H1 (cell line): ENCODE measurements at regions not wholly inside any gene's neighbourhood (a gene's known extent, or its start where the extent isn't known, plus 50 kb on each side); places are given as distances from the start of the nearest gene placed in this dataset.

ENCODE experiments used
- CTCF ChIA-PET: fragments of 300-600 bp; sonication (Branson Sonifier 250); formaldehyde crosslinking; loops from one replicate; lab custom pipeline; 2021; ENCODE audit not compliant: partially characterized antibody; lab: Charles Lee
- POLR2A ChIA-PET: fragments of 300-600 bp; sonication (Branson Sonifier 250); formaldehyde crosslinking; loops from one replicate; lab custom pipeline; 2021; ENCODE audit warnings: inconsistent platforms; ENCODE audit not compliant: partially characterized antibody; lab: Charles Lee
- DNase-seq, 2 experiments: peaks; one replicate each; pipeline versions ENCODE4 v3.0.0 to v3.0.0-alpha.2; 2010 to 2022; ENCODE audit warnings: low spot score in 2 of 2, low read depth in 1 of 2, mixed read lengths in 1 of 2
- FAIRE-seq: peaks from 2 replicates; lab custom pipeline; 2011; peaks lifted over from hg19 to GRCh38; lab: Jason Lieb, UNC
- H2AFZ ChIP-seq: 2 replicates; pipeline ENCODE4 v1.8.1; 2012; ENCODE audit warnings: low read length, inconsistent platforms
- H2AK5ac ChIP-seq: 2 replicates; pipeline ENCODE4 v1.6.1; 2013; ENCODE audit warnings: low read depth, low read length
- H2BK120ac ChIP-seq: replicated peaks from 2 replicates; pipeline ENCODE3; 2013; ENCODE audit warnings: low read depth, low read length, inconsistent platforms
- H2BK12ac ChIP-seq: 2 replicates; pipeline ENCODE4 v1.6.1; 2013; ENCODE audit warnings: low read depth, low read length
- H2BK15ac ChIP-seq: 2 replicates; pipeline ENCODE4 v1.6.1; 2013; ENCODE audit warnings: low read length
- H2BK20ac ChIP-seq: 2 replicates; pipeline ENCODE4 v1.6.1; 2013; ENCODE audit warnings: low read length
- H2BK5ac ChIP-seq: 2 replicates; pipeline ENCODE4 v1.6.1; 2013; ENCODE audit warnings: low read depth, low read length
- H3K14ac ChIP-seq: 2 replicates; pipeline ENCODE4 v1.6.1; 2013; ENCODE audit warnings: inconsistent platforms; ENCODE audit not compliant: insufficient read length
- H3K18ac ChIP-seq: 2 replicates; pipeline ENCODE4 v1.6.1; 2013; ENCODE audit warnings: low read length; ENCODE audit errors: extremely low read depth
- H3K23ac ChIP-seq: 2 replicates; pipeline ENCODE4 v1.6.1; 2013; ENCODE audit warnings: inconsistent platforms; ENCODE audit not compliant: insufficient read length
- H3K23me2 ChIP-seq: 2 replicates; pipeline ENCODE4 v1.6.1; 2013; ENCODE audit warnings: low read depth, low read length
- H3K27ac ChIP-seq: 2 replicates; pipeline ENCODE4 v1.6.1; 2011; ENCODE audit warnings: low read depth, low read length, inconsistent platforms
- H3K27me3 ChIP-seq, 4 experiments: replicated peaks in 1 of 4; 1 replicate in 1 of 4; 2 replicates in 3 of 4; pipeline versions ENCODE4 v1.6.1 to v1.8.1; 2011 to 2013; ENCODE audit warnings: low read length in 3 of 4, mild to moderate bottlenecking in 3 of 4, inconsistent platforms in 2 of 4, mixed read lengths in 2 of 4, moderate library complexity in 1 of 4; ENCODE audit not compliant: control insufficient read depth in 3 of 4, insufficient read depth in 3 of 4; ENCODE audit errors: extremely low read depth in 1 of 4
- H3K36me3 ChIP-seq, 4 experiments: 2 replicates each; pipeline versions ENCODE4 v1.6.1 to v1.8.1; 2011 to 2013; ENCODE audit warnings: mild to moderate bottlenecking in 4 of 4, low read length in 3 of 4, moderate library complexity in 2 of 4, control low read depth in 1 of 4, inconsistent platforms in 1 of 4; ENCODE audit not compliant: insufficient read depth in 4 of 4, control insufficient read depth in 2 of 4
- H3K4ac ChIP-seq: replicated peaks from 2 replicates; pipeline ENCODE3; 2013; ENCODE audit warnings: low read length, low read depth, mixed read lengths, inconsistent platforms; ENCODE audit not compliant: insufficient read length
- H3K4me1 ChIP-seq, 4 experiments: replicated peaks in 1 of 4; 1 replicate in 1 of 4; 2 replicates in 3 of 4; pipeline versions ENCODE4 v1.6.1 to v1.8.1; 2011 to 2013; ENCODE audit warnings: low read length in 3 of 4, inconsistent platforms in 2 of 4, mixed read lengths in 1 of 4; ENCODE audit not compliant: insufficient read depth in 4 of 4, control insufficient read depth in 3 of 4
- H3K4me2 ChIP-seq, 2 experiments: 2 replicates each; pipeline versions ENCODE4 v1.6.1 to v1.8.1; 2011 to 2013; ENCODE audit warnings: low read depth in 2 of 2, low read length in 2 of 2, control low read depth in 1 of 2, inconsistent platforms in 1 of 2, mild to moderate bottlenecking in 1 of 2; ENCODE audit not compliant: insufficient read depth in 1 of 2
- H3K4me3 ChIP-seq, 4 experiments: fragments of 200-600, 300-600 bp in 1 of 4; sonication (generic), shearing (Covaris generic), sonication (Bioruptor Twin) in 1 of 4; 2 replicates each; pipeline versions ENCODE4 v1.5.1 to v1.8.1; 2011 to 2016; ENCODE audit warnings: low read length in 4 of 4, low read depth in 3 of 4, control low read depth in 2 of 4, inconsistent platforms in 2 of 4, mild to moderate bottlenecking in 2 of 4, mixed read lengths in 1 of 4, moderate library complexity in 1 of 4; ENCODE audit not compliant: insufficient read depth in 2 of 4; ENCODE audit errors: extremely low read depth in 1 of 4
- H3K56ac ChIP-seq: replicated peaks from 2 replicates; pipeline ENCODE3; 2013; ENCODE audit warnings: low read depth, mild to moderate bottlenecking, mixed read lengths, low read length, inconsistent platforms; ENCODE audit not compliant: insufficient read length
- H3K79me1 ChIP-seq: 2 replicates; pipeline ENCODE4 v1.6.1; 2013; ENCODE audit warnings: low read depth, low read length, control low read depth
- H3K79me2 ChIP-seq, 2 experiments: 2 replicates each; pipeline versions ENCODE4 v1.6.1 to v1.8.1; 2012 to 2013; ENCODE audit warnings: low read length in 2 of 2, mild to moderate bottlenecking in 2 of 2, inconsistent platforms in 1 of 2; ENCODE audit not compliant: insufficient read depth in 2 of 2, control insufficient read depth in 1 of 2
- H3K9ac ChIP-seq, 4 experiments: replicated peaks in 1 of 4; 1 replicate in 1 of 4; 2 replicates in 3 of 4; pipeline versions ENCODE4 v1.6.1 to v1.8.1; 2011 to 2013; ENCODE audit warnings: low read depth in 3 of 4, low read length in 3 of 4, control low read depth in 2 of 4, mild to moderate bottlenecking in 2 of 4, moderate library complexity in 2 of 4, inconsistent platforms in 1 of 4; ENCODE audit errors: extremely low read depth in 1 of 4
- H3K9me3 ChIP-seq, 2 experiments: 2 replicates each; pipeline versions ENCODE4 v1.6.1 to v1.8.1; 2012 to 2013; ENCODE audit warnings: mild to moderate bottlenecking in 2 of 2, moderate library complexity in 2 of 2, control low read depth in 1 of 2, inconsistent platforms in 1 of 2, low read depth in 1 of 2, low read length in 1 of 2, mixed read lengths in 1 of 2; ENCODE audit not compliant: insufficient read depth in 2 of 2
- H4K20me1 ChIP-seq, 2 experiments: replicated peaks in 1 of 2; 2 replicates each; pipeline versions ENCODE3 to v1.8.1; 2011 to 2013; ENCODE audit warnings: inconsistent platforms in 2 of 2, low read length in 2 of 2, mild to moderate bottlenecking in 1 of 2; ENCODE audit not compliant: insufficient read depth in 2 of 2, control insufficient read depth in 1 of 2
- H4K5ac ChIP-seq: 2 replicates; pipeline ENCODE4 v1.6.1; 2013; ENCODE audit warnings: low read length, low read depth, mixed read lengths, inconsistent platforms; ENCODE audit not compliant: insufficient read length
- H4K8ac ChIP-seq: 2 replicates; pipeline ENCODE4 v1.8.0; 2013; ENCODE audit warnings: mild to moderate bottlenecking, moderate library complexity, low read length, inconsistent platforms; ENCODE audit not compliant: insufficient read depth; ENCODE audit errors: extremely low read depth
- H4K91ac ChIP-seq: replicated peaks from 2 replicates; pipeline ENCODE3; 2013; ENCODE audit warnings: low read length, mixed read lengths, inconsistent platforms; ENCODE audit not compliant: insufficient read length
- ASH2L ChIP-seq: fragments of 200-600, 300-600 bp; sonication (generic); IDR thresholded peaks from one replicate; pipeline ENCODE4 v1.7.1; 2017; ENCODE audit warnings: low read length
- BCL11A ChIP-seq, 2 experiments: IDR thresholded peaks; one replicate each; pipeline ENCODE4 v1.6.1; 2011; ENCODE audit warnings: low read depth in 2 of 2, low read length in 2 of 2, mild to moderate bottlenecking in 2 of 2
- BRCA1 ChIP-seq: IDR thresholded peaks from 2 replicates; pipeline ENCODE4 v1.6.1; 2012; ENCODE audit warnings: low read depth, low read length, improper control_type of control experiment
- CEBPB ChIP-seq: IDR thresholded peaks from 2 replicates; pipeline ENCODE4 v1.6.1; 2012; ENCODE audit warnings: low read depth, low read length
- CREB1 ChIP-seq: IDR thresholded peaks from 2 replicates; pipeline ENCODE4 v1.6.1; 2012; ENCODE audit warnings: inconsistent platforms
- EGR1 ChIP-seq: IDR thresholded peaks from 2 replicates; pipeline ENCODE4 v1.6.1; 2011; ENCODE audit warnings: low read depth, low read length, borderline replicate concordance
- GABPA ChIP-seq: IDR thresholded peaks from 2 replicates; pipeline ENCODE4 v1.6.1; 2011; ENCODE audit warnings: mild to moderate bottlenecking, low read length, moderate library complexity, borderline replicate concordance; ENCODE audit not compliant: insufficient read depth
- POU5F1 ChIP-seq: IDR thresholded peaks from 2 replicates; pipeline ENCODE4 v1.6.1; 2011; ENCODE audit warnings: low read depth, mild to moderate bottlenecking, low read length, moderate library complexity
- RBBP5 ChIP-seq: IDR thresholded peaks from 2 replicates; pipeline ENCODE4 v1.7.1; 2012; ENCODE audit warnings: low read depth, mild to moderate bottlenecking, inconsistent platforms, low read length, moderate library complexity, borderline replicate concordance
- SRF ChIP-seq: IDR thresholded peaks from 2 replicates; pipeline ENCODE4 v1.6.1; 2011; ENCODE audit warnings: mild to moderate bottlenecking, low read depth, low read length, moderate library complexity
- USF2 ChIP-seq: IDR thresholded peaks from 2 replicates; pipeline ENCODE4 v1.6.1; 2011; ENCODE audit warnings: low read length, improper control_type of control experiment
- ZNF274 ChIP-seq: IDR thresholded peaks from 2 replicates; pipeline ENCODE4 v1.7.0; 2012; ENCODE audit warnings: low read length, borderline replicate concordance; ENCODE audit errors: extremely low read depth
- WGBS, 2 experiments: shearing (Covaris generic) in 1 of 2; methylation state at CpG; one replicate each; pipeline versions ENCODE4 v1.1.6 to v1.1.7; 2013 to 2015; ENCODE audit warnings: low lambda C conversion rate in 2 of 2, mixed read lengths in 2 of 2, inconsistent platforms in 1 of 2, low coverage in 1 of 2, missing lambda C conversion rate in 1 of 2; ENCODE audit not compliant: insufficient replicate concordance in 2 of 2, insufficient coverage in 1 of 2, insufficient read length in 1 of 2; ENCODE audit errors: extremely low coverage in 1 of 2, missing lambda C conversion rate in 1 of 2; 5-methylcytosine and 5-hydroxymethylcytosine counted together

- Histone ChIP-seq H3K27me3 (no peaks in the 10 kb centered on the region), H2BK15ac (no peak overlapping the region), H4K20me1 (no peaks in the 10 kb centered on the region), H4K5ac (no peak overlapping the region), H4K91ac (no peak overlapping the region), H4K8ac (no peak overlapping the region), H3K27ac (no peak overlapping the region), H3K4ac (no peak overlapping the region), H3K4me1 (no peaks in the 10 kb centered on the region), H2AK5ac (no peak overlapping the region), H3K18ac (no peak overlapping the region), H3K56ac (no peak overlapping the region), H3K9me3 (no peaks in the 10 kb centered on the region), H3K14ac (no peak overlapping the region), H3K79me1 (no peaks in the 10 kb centered on the region), H3K4me3 (no peak overlapping the region), H3K4me2 (no peak overlapping the region), H3K23me2 (no peaks in the 10 kb centered on the region), H3K23ac (no peak overlapping the region), H2BK20ac (no peak overlapping the region), H2BK12ac (no peak overlapping the region), H3K36me3 (no peaks in the 10 kb centered on the region), H3K9ac (no peak overlapping the region), H2AFZ (no peak overlapping the region), H2BK120ac (no peak overlapping the region), H3K79me2 (no peaks in the 10 kb centered on the region), H2BK5ac (no peak overlapping the region)
- ChIA-PET CTCF (interaction anchor here (1.3 to 1.4 kb wide), 2 partner anchors 16 to 236 kb away, joined by 3 read pairs; no protein-coding TSS in a partner anchor), POLR2A (no interaction called here)
- WGBS, 2 experiments = 34% methylated on average over 2 of the region's 2 CpGs; no CpG with 5 or more reads in 1 of the 2 experiments
- DNase-seq (no peak), FAIRE-seq (no peak)
- TF ChIP-seq BCL11A (IDR thresholded peaks at IDR 0.05; ENCODE audit: low read depth in 2 of 2, low read length in 2 of 2) (no peak), BRCA1 (no peak), ZNF274 (no peak), ASH2L (no peak), CEBPB (no peak), GABPA (no peak), CREB1 (no peak), POU5F1 (no peak), USF2 (no peak), RBBP5 (no peak), SRF (no peak), EGR1 (no peak)
Observed at GRCh38 chr1:78370779-78371482, 119.8 kb upstream of the PTGFR start.
